ENCODE measurements at regions not wholly inside any gene's neighbourhood (a gene's known extent, or its start where the extent isn't known, plus 50 kb on each side); places are given as distances from the start of the nearest gene placed in this dataset.

- no peak for TF ChIP-seq POLR2AphosphoS5 (IDR thresholded peaks at IDR 0.05; ENCODE audit: low read depth, low read length)
- no peak for TF ChIP-seq CTCF (IDR thresholded peaks at IDR 0.05)
- TF ChIP-seq TCF12 (IDR thresholded peaks at IDR 0.05), result no peak
- TF ChIP-seq USF2 (IDR thresholded peaks at IDR 0.05; ENCODE audit: borderline replicate concordance, low read depth, low read length), result no peak
- no peak for TF ChIP-seq RFX5 (IDR thresholded peaks at IDR 0.05; ENCODE audit: low read length)
- no peak for TF ChIP-seq GATA2 (CRISPR knock-in tag; IDR thresholded peaks at IDR 0.05)
- TF ChIP-seq EP300 (IDR thresholded peaks at IDR 0.05; ENCODE audit: borderline replicate concordance in 1 of 2, low read depth in 1 of 2, low read length in 1 of 2), result no peak
- no peak for TF ChIP-seq REST (IDR thresholded peaks at IDR 0.05; ENCODE audit: low read depth, low read length)
- no peak for TF ChIP-seq MAX (IDR thresholded peaks at IDR 0.05; ENCODE audit: low read depth)
- TF ChIP-seq GABPA (IDR thresholded peaks at IDR 0.05; ENCODE audit: low read depth), result no peak
Measured at GRCh38 chr11:45402049-45402630, 116.0 kb upstream of the SYT13 start.
